ENCODE measurements at regions not wholly inside any gene's neighbourhood (a gene's known extent, or its start where the extent isn't known, plus 50 kb on each side); places are given as distances from the start of the nearest gene placed in this dataset.

DNA sequence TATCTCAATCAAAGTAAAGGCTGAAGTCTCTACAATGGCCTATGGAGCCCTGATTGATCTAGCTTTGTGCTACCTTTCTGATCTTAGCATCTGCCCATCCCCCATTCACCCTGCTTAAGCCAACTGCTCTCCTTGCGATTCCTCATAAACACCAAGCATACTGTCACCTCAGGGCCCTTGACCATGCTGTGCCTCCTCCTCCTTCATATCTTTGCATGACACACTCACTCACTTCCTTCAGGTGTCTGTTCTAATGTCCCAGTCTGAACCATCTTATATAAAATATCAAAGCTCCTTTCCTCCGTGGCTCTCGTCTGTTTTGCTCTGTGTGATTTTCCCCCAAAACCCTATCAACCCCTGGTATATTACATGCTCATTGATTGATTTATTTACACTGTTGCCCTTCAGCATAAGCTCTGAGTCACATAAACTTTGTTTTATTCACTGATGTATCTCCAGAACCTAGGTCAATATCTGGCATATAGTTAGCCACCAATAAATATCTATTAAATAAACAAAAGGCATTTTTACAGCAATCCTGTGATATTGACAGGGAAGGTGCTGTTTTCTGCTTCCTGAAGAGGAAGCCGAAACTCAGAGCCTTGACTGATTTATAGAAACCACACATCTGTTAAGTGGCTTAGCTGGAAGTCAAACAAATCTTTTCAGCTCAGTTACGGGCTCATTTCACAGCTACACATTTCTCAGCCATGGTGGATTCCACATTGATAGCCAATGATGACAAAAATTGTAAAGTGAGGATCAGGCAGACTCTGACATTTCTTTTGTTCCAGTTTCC is 103.6 kb downstream of the BOD1 start (continued):
- TF ChIP-seq NFE2L2 (IDR thresholded peaks at IDR 0.05; ENCODE audit: low read depth, low read length) (no peak), CEBPB (IDR thresholded peaks at IDR 0.05; ENCODE audit: low read depth, low read length) (no peak)

DNA sequence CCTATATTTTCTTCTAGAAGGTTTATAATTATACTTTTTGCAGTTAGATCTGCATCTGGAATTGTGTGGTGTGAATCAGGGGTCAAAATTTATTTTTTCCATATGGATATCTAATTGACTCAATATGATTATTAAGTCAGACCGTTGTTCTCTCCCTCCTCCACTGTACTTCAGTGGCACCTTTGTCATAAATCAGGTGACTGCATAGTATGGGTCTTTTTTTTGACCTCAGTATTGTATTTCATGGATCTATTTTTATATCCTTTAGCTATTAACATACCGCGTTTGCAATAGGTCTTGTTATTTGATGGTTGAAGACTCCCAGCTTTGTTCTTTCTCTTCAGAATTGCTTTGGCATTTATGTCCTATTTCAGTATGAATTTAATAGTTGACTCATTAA is 107.4 kb downstream of the BOD1 start:
- ChIA-PET CTCF (no interaction called here), POLR2A (ENCODE audit: unreplicated experiment) (no interaction called here)
- no peak for ATAC-seq (ENCODE audit: low read depth)
- Histone ChIP-seq H3K79me1 (ENCODE audit: low read depth in 1 of 2, low read length in 2 of 2) (no peaks in the 10 kb centered on the region), H3K27ac (ENCODE audit: insufficient read depth, low read length) (no peak overlapping the region), H3K4me3 (ENCODE audit: insufficient read depth, low read depth, low read length) (no peak overlapping the region), H3K56ac (ENCODE audit: extremely low read depth, insufficient read depth, low read length) (no peak overlapping the region), H4K91ac (ENCODE audit: insufficient read depth, low read depth, low read length) (no peak overlapping the region), H2AK5ac (ENCODE audit: low read depth, low read length) (no peak overlapping the region), H2AK9ac (replicated peaks; ENCODE audit: low read depth, low read length, poor library complexity) (no peak overlapping the region), H3K23ac (ENCODE audit: low read depth, low read length) (no peak overlapping the region), H3K4me1 (ENCODE audit: control insufficient read depth, insufficient read depth, low read length) (peaks cover 5% of the 10 kb centered on the region; the same call in 1 of the 2 replicates), H3K9me3 (ENCODE audit: control insufficient read depth, insufficient read depth, low read length) (peaks cover 7% of the 10 kb centered on the region), H3K4ac (ENCODE audit: low read depth, low read length) (no peak overlapping the region), H4K5ac (ENCODE audit: low read depth, low read length) (no peak overlapping the region), H3K14ac (replicated peaks; ENCODE audit: low read depth, low read length) (no peak overlapping the region), H2BK120ac (ENCODE audit: low read depth, low read length) (no peak overlapping the region), H3K4me2 (ENCODE audit: low read depth, low read length) (no peak overlapping the region), H2BK20ac (ENCODE audit: low read depth, low read length) (no peak overlapping the region), H3K9ac (ENCODE audit: low read depth, low read length) (no peak overlapping the region), H4K20me1 (ENCODE audit: insufficient read depth, low read length) (no peaks in the 10 kb centered on the region), H3K9me1 (ENCODE audit: insufficient read depth, low read length) (peaks cover 4% of the 10 kb centered on the region; the same call in 1 of the 2 replicates), H2AFZ (replicated peaks; ENCODE audit: low read length, poor library complexity) (no peak overlapping the region), H3K27me3 (ENCODE audit: control insufficient read depth, insufficient read depth, low read length) (no peaks in the 10 kb centered on the region), H4K8ac (ENCODE audit: low read depth in 2 of 2, low read length in 2 of 2) (no peak overlapping the region), H2BK15ac (ENCODE audit: low read depth, low read length) (no peak overlapping the region), H2BK5ac (ENCODE audit: low read depth, low read length, poor library complexity, severe bottlenecking) (no peak overlapping the region), H3K18ac (ENCODE audit: low read depth, low read length) (no peak overlapping the region), H3K36me3 (ENCODE audit: control insufficient read depth, insufficient read depth, low read length) (no peaks in the 10 kb centered on the region)
- intact Hi-C loops (cut with micrococcal nuclease): no loop called here
- in situ Hi-C loops (cut with MboI; ENCODE audit: low sequenced_read_pairs): no loop called here
- dilution Hi-C loops (cut with HindIII; ENCODE audit: low sequenced_read_pairs, unreplicated experiment): no loop called here
- DNase-seq: no peak
- no CpG with 5 or more reads among the region's 3 CpGs for whole genome bisulfite sequencing, 2 experiments (ENCODE audit: extremely low coverage in 2 of 2, insufficient read length in 1 of 2)
- no TSS peak for BruUV-seq (replicated peaks)
- no peak for TF ChIP-seq RFX5 (IDR thresholded peaks at IDR 0.05; ENCODE audit: low read depth, low read length)
- no peak for TF ChIP-seq RAD21 (IDR thresholded peaks at IDR 0.05; ENCODE audit: low read length)
- TF ChIP-seq BHLHE40 (IDR thresholded peaks at IDR 0.05; ENCODE audit: low read depth, low read length): no peak
- no peak for TF ChIP-seq CHD1 (IDR thresholded peaks at IDR 0.05; ENCODE audit: low read depth, low read length)
- TF ChIP-seq, protein P1, sequence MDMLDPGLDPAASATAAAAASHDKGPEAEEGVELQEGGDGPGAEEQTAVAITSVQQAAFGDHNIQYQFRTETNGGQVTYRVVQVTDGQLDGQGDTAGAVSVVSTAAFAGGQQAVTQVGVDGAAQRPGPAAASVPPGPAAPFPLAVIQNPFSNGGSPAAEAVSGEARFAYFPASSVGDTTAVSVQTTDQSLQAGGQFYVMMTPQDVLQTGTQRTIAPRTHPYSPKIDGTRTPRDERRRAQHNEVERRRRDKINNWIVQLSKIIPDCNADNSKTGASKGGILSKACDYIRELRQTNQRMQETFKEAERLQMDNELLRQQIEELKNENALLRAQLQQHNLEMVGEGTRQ (IDR thresholded peaks at IDR 0.05; ENCODE audit: low read depth, low read length): no peak
- no peak for TF ChIP-seq POLR2A (IDR thresholded peaks at IDR 0.05; ENCODE audit: low read depth, low read length)
- no peak for TF ChIP-seq CEBPB (IDR thresholded peaks at IDR 0.05; ENCODE audit: low read depth, low read length)
- TF ChIP-seq, protein P2, sequence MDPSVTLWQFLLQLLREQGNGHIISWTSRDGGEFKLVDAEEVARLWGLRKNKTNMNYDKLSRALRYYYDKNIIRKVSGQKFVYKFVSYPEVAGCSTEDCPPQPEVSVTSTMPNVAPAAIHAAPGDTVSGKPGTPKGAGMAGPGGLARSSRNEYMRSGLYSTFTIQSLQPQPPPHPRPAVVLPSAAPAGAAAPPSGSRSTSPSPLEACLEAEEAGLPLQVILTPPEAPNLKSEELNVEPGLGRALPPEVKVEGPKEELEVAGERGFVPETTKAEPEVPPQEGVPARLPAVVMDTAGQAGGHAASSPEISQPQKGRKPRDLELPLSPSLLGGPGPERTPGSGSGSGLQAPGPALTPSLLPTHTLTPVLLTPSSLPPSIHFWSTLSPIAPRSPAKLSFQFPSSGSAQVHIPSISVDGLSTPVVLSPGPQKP (IDR thresholded peaks at IDR 0.05; ENCODE audit: borderline replicate concordance, low read depth, low read length): no peak
- no peak for TF ChIP-seq NFE2L2 (IDR thresholded peaks at IDR 0.05; ENCODE audit: low read depth, low read length)
- no peak for TF ChIP-seq MAFK (IDR thresholded peaks at IDR 0.05; ENCODE audit: low read depth, low read length)
- TF ChIP-seq MXI1 (IDR thresholded peaks at IDR 0.05; ENCODE audit: borderline replicate concordance, low read depth, low read length): no peak
- no peak for TF ChIP-seq MAZ (IDR thresholded peaks at IDR 0.05; ENCODE audit: borderline replicate concordance, low read depth, low read length)
- no peak for TF ChIP-seq SMC3 (IDR thresholded peaks at IDR 0.05; ENCODE audit: low read depth, low read length)
